Lower leg skin (tissue), 3 donors: ENCODE measurements at regions not wholly inside any gene's neighbourhood (a gene's known extent, or its start where the extent isn't known, plus 50 kb on each side); places are given as distances from the start of the nearest gene placed in this dataset.

Experiments
- CTCF ChIP-seq, 3 donors: fragments of 450-650 bp; IDR thresholded peaks; one replicate each; pipeline ENCODE4 v1.5.1; 2016; ENCODE audit warnings: antibody characterized with exemption in 3 of 3, mild to moderate bottlenecking in 3 of 3, moderate library complexity in 2 of 3
- POLR2A ChIP-seq, 2 donors: fragments of 450-650 bp; IDR thresholded peaks; one replicate each; pipeline ENCODE4 v1.6.1; 2016 to 2017; ENCODE audit warnings: antibody characterized with exemption in 2 of 2, mild to moderate bottlenecking in 1 of 2, moderate library complexity in 1 of 2

GRCh38 chr1:221015159-221015790 lies 136.0 kb downstream of the HLX start:
- no peak for TF ChIP-seq CTCF (IDR thresholded peaks at IDR 0.05)
- TF ChIP-seq POLR2A (IDR thresholded peaks at IDR 0.05): no peak
